Suppressor macrophage treated with lipopolysaccharide for 4 hours (primary cell): ENCODE measurements at regions not wholly inside any gene's neighbourhood (a gene's known extent, or its start where the extent isn't known, plus 50 kb on each side); places are given as distances from the start of the nearest gene placed in this dataset.
A peak's percentile ranks its signal among the peaks of the same experiment; 100 is the strongest.

Source experiments
- DNase-seq: peaks from one replicate; pipeline ENCODE4 v3.0.0-alpha.2; 2020

GRCh38 chr5:7955476-7955875 is 86.5 kb downstream of the MTRR start:
- no peak for DNase-seq

DNA sequence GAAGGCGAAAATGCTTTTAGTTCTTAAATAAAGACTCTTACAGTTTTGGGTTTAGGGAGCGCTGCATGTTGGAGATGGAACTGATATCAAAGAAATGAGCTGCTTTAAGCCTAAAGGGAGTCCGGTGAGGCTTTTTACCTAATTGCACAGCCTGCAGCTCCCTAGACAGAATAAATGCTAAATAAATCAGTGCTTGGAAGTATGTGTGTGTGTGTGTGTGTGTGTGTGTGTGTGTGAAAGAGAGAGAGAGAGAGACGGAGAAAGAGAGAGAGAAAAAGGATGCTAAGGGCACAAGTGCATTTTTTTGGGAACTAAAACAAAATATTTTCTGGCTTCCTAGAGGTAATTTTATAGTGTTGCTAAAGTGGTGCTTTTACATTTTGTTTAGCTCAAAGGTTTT is 88.4 kb downstream of the MTRR start:
- no peak for DNase-seq

- no peak for DNase-seq
Measured at GRCh38 chr5:7960142-7960541, 91.2 kb downstream of the MTRR start.

GRCh38 chr5:7961540-7961939 is 92.6 kb downstream of the MTRR start:
- DNase-seq = no peak

GRCh38 chr5:7970816-7971215 is 101.9 kb downstream of the MTRR start:
- DNase-seq = no peak

DNA sequence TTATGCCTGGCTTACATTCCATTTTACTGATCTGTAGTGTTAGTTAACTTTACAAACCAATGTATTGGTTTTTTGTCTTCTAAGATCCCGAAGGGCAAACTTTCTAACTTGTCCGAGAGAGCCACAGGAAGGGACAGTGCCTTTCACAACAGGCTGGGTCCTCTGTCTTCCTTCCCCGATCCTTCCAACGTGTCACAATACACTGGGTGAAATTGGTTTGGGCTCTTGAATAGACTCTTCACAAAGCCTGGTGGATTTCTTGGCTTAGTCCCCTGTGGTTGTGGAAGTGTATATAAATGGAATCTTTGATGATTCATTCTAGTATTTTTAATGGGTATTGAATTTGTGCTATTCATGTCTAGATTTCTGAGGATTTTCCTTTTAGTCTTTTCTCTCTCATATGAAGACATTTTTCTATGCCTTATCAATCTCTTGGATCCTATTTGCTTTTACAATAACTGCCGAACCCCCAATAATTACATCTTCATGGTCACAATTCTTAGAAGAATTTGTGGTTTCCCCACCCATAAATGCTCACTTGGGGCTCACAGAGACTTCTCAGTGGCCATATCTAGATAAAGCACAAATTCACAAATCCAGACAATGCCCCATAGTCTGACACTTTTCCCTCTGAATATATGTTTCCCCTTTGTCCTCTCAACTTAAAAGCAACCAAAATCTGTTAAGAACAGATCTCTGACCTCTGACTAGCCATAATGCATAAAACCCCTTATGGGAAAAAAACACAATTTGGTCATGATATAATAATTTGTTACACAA is 107.7 kb downstream of the MTRR start:
- DNase-seq = no peak

DNA sequence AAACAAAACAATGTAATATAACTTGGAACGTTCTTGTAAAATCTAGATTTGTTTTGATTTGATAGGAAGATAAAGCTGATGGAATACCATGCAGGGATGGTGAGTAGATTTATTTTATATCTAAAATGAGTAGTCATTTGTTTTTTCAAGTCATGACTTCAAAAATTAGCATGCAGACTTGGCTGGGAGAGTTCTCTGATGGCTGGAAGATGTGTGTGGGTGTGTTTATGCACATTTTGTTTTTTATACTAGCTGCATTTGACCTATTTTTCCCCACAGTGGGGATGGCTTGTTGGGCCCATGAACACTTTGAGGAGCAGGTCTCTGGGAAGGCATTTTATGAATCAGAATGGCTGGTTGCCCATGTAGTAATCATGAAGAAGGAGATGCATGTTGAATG is 109.2 kb downstream of the MTRR start:
- DNase-seq = no peak

GRCh38 chr5:7978991-7979390 is 110.0 kb downstream of the MTRR start:
- no peak for DNase-seq

- no peak for DNase-seq
Measured at GRCh38 chr5:7980881-7981280, 111.9 kb downstream of the MTRR start.

DNA sequence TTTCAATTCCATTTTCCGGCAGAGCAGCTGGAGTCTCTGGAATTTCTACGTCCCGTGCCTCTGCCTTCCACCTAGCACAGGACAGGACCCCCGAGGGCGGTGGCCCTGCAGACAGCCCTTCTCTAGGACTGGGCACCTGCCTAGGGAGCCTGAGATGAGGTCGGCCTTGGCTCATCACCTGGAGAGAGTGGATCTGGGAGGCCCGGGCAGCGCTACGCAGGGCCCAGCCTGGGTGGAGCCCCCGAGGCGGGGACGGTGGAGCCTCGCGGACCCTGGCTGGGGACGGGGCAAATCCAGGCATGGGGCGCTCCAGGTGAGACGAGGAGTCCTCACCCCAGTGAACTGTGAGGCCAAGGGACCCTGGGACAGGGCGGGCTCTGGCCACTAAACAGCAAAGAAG is 114.5 kb downstream of the MTRR start:
- no peak for DNase-seq

GRCh38 chr5:7991125-7991821 is 122.3 kb downstream of the MTRR start:
- DNase-seq = no peak

DNA sequence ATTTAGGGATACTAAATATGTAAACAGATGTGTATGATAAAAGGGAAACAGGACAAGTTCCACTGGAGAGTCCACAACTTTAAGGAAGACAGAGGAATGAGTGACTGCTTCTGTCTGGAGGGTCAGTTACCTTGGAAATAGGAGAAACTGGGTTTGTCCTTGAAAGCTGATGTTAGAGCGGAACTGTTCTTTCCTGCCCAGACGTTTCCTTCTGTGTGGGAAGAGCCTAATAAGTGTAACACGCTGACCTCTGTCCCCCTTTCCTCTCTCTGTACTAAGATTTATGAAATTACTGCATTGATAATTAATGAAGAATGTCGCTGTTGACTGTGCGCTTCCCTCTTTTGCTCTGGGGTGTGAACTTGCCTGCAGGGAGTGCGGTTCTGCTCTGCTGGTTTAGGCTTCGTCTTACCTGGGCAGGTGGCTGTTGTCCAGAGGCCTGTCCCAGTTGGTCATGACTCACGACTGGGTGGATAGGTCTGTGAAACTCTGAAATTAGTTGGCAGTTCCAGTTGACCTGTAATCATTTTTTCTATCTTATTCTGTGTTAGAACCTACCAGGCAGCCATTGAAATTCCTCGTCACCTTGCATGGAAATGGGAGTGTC is 126.8 kb downstream of the MTRR start:
- DNase-seq = no peak

GRCh38 chr5:8005416-8005815 is 136.5 kb downstream of the MTRR start:
- DNase-seq = no peak

DNA sequence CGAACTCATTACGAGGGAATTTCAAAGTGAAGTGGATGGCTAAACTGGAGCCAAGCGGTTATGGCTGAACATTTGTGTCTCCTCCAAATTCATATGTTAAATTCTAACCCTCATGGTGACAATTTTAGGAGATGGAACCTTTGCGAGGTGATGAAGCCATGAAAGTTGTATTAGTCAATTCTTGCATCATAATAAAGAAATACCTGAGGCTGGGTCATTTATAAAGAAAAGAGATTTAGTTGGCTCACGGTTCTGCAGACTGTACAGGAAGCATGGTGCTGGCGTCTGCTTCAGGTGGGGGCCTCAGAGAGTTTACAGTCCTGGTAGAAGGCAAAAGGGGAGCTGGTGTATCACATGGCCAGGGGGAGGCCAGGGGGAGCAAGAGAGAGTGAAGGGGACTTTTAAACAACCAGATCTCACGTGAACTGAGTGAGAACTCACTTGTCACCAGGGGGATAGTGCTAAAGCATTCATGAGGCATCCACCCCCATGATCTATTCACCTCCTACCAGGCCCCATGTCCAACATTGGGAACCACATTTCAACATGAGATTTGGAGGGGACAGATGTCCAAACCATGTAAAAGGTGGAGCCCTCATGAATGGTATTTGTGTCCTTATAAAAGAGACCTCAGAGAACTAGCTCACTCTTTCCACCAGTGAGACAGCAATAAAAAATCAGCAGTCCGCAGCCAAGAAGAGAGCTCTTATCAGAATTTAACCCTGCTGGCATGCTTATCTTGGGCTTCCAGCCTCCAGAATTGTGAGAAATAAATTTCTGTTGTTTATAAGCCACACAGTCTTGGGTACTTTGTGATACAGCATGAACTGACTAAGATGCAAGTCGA is 143.4 kb downstream of the MTRR start:
- no peak for DNase-seq

- no peak for DNase-seq
Measured at GRCh38 chr5:8013948-8014710, 145.2 kb downstream of the MTRR start.

GRCh38 chr5:8019719-8020218 is 150.8 kb downstream of the MTRR start:
- peak; percentile 14 for DNase-seq

- no peak for DNase-seq
Measured at GRCh38 chr5:8020861-8021514, 152.0 kb downstream of the MTRR start.

DNA sequence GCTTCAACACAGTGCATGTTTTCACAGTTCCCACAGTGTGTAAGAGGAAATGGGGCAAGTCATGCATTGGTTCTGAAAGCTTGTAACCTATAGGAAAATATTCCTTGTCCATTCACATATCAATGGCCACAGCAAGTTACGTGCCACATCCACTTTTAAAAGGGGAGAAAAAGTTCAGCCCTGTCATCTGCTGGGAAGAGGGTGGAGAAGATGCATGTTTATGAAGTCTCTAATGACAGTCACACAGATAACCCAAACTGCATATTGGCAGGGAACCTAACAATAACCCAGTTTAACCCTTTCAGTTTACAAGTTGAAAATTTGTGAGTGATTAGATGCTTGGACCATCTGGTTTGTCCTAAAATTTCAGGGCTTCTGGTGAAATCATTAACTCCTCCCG is 159.3 kb downstream of the MTRR start:
- DNase-seq = no peak

DNA sequence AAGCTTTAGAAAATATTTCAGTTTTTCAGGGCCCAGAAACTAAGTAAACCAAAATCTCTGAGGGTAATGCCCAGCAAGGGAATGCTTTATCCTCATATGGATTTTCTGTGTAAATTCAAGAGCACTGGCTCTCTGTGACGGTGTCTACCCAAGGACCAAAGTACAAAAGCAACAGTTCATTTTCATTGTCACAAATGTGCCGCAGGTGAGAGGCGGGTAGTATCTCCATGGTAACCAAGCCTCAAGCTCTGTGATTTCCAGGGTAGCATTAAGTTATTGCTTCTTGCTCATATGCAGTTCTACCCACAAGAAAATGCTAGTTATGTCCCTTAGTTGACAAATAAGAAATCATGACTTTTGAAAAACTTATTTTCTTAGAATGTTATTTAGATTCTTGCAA is 164.3 kb downstream of the MTRR start:
- DNase-seq = no peak

GRCh38 chr5:8034852-8035251 is 165.9 kb downstream of the MTRR start:
- no peak for DNase-seq

GRCh38 chr5:8048920-8049319 is 180.0 kb downstream of the MTRR start:
- DNase-seq = no peak
